HG02798 (cell line): ENCODE measurements at regions not wholly inside any gene's neighbourhood (a gene's known extent, or its start where the extent isn't known, plus 50 kb on each side); places are given as distances from the start of the nearest gene placed in this dataset.
"Not testable (repeated sequence)": the region's sequence is repeated elsewhere in the genome, so short reads cannot be mapped to it uniquely, and the experiment has no call there.

Experiments used
- ATAC-seq: cut with Tn5 transposase; IDR thresholded peaks from one replicate; pipeline ENCODE4 v1.9.1; 2021; ENCODE audit warnings: mild to moderate bottlenecking; ENCODE audit not compliant: unreplicated experiment, poor library complexity

DNA sequence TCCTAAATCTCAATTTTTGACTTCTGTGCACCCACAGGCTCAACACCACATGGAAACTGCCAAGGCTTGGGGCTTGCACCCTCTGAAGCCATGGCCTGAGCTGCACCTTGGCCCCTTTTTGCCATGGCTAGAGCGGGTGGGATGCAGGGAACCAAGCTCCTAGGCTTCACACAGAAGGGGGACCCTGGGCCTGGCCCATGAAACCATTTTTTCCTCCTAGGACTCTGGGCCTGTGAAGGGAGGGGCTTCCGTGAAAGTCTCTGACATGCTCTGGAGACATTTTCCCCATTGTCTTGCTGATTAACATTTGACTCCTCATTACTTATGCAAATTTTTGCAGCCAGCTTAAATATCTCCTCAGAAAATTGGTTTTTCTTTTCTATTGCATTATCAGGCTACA lies 190.9 kb downstream of the MBL2 start:
- not testable (repeated sequence) for ATAC-seq

DNA sequence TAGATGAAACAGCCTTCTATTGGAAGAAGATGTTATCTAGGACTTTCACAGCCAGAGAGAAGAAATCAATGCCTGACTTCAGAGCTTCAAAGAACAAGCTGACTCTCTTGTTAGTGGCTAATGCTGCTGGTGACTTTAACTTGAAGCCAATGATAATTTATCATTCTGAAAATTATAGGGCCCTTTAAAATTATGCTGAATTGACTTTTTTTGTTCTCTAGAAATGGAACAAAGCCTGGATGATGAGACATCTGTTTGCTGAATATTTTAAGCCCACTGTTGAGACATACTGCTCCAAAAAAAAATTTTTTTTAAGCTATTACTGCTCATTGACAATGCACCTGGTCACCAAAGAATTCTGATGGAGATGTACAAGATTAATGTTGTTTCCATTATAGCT lies 189.2 kb downstream of the MBL2 start:
- ATAC-seq, result no peak

DNA sequence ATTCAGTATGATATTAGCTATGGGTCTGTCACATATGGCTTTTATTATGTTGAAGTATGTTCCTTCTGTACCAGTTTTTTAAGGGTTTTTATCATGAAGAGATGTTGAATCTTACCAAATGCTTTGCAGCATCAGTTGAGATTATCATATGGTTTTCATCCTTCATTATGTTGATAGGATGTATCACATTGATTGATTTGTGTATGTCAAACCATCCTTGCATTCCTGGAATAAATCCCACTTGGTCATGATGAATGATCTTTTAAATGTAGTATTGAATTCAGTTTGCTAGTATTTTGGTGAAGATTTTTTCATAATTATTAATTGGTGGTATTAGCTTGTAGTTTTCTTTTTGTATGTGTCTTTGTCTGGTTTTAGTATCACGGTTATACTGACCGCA lies 185.9 kb downstream of the MBL2 start:
- no peak for ATAC-seq

DNA sequence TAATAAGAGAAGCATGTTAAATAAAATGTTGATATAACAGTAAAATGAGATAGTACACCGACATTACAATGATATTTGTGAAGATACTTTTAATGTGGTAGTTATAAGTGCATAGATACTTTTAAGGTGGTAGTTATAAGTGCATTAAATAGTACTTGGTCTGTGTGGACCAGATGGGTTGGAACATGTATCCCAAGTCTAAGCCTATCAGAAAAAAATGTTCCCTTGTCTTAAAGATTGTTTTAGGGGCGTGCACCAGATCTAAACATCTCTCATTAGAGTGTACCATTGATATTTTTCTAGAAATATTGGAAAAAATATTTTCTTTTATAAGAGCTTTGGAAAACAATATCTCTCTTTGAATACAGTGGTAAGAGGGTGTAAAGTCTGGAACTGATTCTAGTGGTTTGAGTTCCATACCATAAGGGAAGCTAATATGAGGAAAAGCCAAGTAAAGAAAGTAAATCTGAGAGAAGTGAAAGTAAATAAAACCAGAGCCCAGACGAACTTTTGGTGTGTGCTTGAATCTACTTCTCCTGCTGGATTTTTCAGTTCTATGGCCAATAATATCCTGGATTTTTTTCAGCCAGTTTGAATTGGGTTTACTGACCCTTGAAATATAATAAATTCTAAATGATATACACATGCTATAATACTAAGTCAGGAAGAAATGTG lies 175.3 kb downstream of the MBL2 start:
- ATAC-seq, result no peak

DNA sequence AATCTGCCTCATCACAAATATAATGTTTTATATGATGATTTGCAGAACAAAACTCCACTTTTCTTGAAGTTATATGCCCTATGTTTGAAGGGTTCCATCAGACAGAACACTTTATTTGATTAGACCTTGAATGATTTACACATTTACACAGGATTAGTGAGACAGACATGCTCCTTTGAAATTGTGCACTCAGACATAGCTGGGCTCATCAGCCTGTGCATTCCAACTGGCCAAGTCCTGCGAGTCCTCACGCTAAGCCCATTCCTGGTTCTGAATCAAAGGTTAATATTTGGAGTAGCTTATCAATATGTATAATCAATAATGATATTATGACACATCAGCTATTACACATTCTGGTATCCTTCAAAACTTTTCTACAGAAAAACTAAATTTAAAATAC lies 173.6 kb downstream of the MBL2 start:
- no peak for ATAC-seq

DNA sequence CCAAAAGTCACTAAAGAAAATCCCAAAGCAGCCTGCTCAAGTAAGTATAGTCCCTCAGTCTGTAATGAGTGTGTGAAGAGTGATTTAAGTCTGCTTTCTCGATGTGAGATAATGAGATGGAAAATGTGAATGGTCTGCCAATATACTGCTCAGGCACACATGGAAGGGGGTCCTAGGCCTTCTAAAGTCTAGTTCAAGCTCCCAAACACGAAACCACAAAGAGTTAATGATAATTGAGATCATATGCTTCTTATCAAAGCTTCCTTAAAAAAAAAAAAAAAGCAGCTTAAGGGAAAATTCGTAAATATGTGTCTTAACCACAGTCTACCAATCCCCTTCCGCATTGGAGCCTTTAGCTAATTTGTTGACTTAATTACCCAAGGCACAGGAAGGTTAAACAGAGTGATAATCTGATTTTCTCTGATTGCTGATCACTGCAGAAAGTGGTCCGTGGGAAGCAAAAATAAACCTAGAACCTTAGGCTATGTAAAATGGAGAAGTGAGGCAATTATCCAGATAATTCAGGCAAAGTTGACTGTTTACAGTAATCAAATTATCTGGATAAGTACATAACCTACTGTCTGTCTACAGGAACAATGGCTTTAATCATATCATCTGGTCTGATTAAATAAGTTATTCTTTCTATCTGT lies 172.9 kb downstream of the MBL2 start:
- no peak for ATAC-seq

DNA sequence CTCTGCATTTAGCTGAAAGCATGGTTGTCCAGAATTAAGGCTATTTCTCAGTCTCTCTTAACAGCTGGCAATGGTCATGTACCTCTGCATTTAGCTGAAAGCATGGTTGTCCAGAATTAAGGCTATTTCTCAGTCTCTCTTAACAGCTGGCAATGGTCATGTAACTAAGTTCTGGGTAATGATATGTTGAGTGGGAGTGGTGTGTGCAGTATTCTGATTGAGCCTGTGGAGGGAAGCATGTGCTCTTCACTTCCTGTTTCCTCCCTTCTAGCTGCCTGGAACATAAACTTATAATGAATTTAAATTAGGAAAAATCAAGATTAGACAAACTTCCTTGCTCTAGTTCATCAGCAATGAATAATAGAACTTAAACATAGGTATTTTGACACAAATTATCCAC lies 168.5 kb downstream of the MBL2 start:
- ATAC-seq, result not testable (repeated sequence)

DNA sequence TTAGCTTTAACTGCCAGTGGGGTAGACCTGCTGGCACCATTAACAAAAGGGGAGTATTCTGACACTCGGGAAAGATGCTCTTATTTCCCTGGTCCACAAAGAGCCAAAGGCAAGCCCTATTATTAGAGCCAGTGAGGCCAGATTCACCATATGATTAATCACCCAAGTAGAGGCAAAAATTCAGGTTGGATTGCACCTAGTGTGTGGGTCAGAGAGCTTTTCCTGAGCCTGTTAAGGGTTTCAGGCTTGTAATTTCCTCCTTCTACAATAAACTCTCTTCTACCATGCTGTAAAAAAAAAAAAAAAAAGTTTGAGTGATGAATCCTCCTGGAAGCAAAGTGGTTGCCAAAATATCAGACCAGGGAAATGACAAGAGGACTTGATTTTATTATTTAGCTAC lies 163.5 kb downstream of the MBL2 start:
- no peak for ATAC-seq

DNA sequence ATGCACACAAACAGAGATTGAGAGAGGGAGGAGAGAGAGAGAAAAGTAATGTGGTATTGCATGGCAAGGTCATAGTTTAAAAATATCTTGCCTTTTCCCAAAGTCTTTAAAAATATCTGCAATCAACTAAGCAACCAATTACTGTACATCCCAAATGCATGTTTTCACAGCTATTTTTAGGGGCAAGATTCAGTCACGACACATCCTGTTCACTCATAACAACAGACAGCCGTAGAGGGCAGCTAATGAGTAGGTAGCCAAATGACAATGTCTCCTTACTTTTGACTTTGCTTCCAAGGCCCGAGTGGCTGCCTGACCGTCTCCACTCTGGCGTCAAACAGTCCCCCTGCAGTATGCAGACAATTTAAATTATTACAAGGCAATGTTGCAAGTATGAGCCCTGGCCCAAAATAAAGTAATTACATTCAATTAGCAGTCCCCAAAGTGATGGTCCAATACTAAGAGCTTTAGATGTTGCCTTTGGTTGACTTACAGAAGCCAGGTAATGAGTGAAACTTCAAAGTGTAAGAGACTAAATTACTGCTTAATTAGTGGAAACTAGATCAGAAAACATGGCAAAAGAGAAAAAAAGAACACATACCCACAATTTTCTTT lies 162.9 kb downstream of the MBL2 start:
- ATAC-seq, result no peak

DNA sequence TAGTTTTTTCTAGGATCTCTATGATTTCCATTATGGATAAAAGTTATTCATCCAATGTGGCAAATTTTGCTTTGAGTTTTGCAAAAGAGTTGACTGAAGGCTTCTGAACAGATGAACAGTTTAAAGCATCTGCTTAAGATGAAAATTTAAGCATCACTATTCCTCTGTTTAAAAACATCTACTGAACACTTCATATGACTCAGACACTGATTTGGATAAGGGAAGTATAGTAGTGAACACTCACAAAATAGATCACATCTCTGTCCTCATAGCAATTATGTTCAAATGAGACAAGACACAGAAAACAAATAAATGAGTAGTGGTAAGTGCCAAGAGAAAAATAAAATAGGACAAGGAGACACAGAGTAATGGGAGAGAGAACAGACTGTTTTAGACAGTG lies 157.3 kb downstream of the MBL2 start:
- ATAC-seq, result no peak

DNA sequence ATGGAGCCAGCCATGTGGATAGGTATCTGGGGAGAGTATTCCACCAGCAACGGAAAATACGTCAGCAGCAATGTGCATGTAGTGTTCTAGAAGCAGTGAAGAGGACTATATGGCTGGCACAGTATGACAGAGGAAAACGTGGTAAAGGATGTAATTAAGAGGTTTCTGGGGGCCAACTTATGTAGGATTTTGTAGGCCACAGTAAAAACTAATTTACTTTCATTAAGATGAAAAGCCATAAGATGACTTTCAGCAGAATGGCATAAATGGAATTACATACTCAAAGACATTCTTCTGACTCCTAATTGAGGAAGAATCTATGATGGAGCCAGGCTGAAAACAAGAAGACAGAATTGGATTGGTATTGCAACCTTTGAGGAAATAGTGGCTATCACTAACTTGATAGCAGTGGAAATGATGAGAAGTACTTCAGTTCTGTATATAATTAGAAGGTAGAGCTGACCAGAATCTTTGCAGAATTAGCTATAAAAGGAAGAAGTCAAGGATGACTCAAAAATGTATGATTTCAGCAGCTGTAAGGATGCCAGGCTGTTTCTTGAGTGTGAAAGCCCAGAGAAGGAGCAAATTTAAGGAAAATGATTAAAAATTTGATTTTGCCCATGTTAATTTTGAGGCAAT lies 156.7 kb downstream of the MBL2 start:
- ATAC-seq, result no peak

DNA sequence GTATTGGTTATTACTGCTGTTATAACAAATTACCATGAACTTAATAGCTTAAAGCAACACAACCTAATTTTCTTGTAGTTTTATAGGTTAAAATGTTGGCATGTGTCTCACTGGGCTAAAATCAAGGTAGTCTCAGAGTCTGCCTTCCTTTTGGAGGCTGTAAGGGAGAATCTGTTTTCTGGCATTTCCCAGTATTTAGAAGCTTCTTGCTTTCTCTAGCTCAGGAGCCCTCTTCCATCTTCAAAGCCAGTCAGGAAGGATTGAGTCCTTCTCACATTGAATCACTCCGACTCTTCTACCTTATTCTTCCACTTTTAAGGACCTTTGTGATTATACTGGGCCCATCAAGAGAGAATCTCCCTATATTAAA lies 156.2 kb downstream of the MBL2 start:
- ATAC-seq, result no peak

DNA sequence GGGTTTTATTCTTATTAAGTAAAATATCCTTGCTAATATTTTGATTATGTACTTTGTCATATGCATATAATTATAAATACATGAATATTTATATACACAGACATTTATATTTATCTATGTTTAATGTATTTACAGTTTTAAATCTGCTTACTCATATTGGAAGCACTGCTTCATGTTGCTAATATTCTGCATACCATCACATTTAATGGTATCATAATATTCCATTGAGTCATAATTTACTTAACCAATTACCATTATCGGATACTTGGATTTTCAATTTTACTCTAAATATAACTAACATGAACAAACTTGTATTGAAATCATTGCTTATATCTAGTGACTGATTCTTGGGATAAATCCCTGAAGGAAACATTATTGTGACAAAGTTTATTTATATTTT lies 155.2 kb downstream of the MBL2 start:
- no peak for ATAC-seq

DNA sequence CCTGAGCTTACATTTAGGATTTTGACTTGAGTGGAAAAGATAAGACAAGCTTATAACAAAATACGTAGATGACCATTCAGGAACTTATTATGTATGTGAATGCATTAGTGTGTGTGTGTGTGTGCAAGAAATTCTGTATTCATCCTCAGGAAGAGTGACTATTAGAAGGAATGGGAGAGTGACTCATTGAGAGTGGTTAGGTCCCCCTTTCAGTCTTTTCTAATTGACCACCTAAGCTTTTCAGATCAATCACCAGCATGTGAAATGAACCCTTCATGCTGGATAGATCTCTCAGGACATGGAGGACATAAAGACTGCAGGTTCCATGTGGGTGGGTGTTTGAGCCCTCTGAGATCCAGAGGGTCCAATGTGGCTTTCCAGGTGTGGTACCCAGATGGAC lies 153.5 kb downstream of the MBL2 start:
- no peak for ATAC-seq

DNA sequence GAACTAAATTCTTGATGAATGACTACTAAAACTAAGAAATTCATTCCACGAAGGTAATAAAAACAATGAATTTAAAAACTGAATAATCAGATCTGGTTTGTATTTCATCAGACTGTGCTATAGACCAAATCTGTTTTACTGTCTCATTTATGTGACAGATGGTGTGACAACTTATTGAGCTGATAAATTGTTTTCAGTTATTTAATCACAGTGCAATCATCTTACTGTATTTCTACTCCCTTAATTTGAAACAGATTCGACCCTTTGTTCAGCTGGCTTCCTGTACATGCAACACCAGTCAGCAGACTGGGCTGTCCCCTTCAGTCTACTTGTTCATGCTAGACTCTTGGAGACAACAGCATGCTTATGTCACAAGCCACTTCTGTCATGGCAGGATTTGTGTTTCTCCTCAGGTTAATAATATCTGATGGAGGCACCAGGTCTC lies 150.9 kb downstream of the MBL2 start:
- ATAC-seq, result no peak

DNA sequence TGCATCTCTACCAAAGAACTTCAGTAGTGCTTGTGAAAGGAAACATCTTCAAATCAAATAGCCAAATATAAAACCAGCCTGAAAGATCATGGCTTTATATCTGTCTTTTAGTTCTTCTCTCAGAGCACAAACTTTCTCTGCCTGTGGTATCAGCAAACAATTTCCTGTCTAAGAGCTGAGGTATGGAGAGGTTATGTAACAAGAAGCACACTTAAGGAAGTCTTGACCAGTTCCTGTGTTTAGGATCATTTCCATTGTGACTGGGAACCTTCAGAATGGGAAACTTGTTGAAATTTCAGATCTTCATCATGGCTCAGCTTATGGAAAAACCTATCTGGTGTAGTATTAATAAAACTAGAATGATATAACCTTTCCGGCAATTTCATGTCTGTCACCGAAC lies 148.8 kb downstream of the MBL2 start:
- ATAC-seq, result no peak

DNA sequence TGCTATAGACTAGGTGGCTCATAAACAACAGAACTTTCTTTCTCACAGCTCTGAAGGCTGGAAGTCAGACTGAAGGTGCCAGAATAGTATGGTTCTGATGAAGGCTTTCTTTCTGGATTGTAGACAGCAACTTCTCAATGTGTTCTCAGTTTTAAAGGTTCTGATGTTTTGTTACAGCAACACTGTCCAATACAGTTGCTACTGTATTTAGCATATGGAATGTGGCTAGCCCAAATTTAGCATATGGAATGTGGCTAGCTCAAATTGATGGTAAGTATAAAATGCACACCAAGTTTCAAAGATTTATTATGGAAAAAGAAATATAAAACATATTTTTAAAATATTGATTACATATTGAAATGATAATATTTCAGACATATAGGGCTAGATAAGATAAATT lies 145.3 kb downstream of the MBL2 start:
- ATAC-seq, result no peak

DNA sequence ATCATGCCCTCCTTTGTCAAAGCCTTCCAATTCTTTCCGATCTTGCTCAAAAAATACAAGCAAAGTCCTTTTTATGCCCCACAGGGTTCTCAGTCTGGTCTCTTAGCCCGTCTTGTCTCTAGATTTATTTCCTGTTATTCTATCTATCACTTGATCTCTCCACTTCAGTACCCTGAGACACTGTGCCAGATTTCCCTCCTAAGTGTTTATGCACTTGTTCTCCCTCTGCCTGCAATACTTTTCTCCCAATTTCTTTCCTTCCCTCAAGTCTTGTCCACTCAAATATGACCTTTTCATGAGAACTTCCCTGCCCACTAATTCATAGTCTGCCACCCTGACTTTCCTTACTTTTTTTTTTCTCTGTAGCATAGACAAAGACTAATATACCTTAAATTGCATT lies 141.4 kb downstream of the MBL2 start:
- no peak for ATAC-seq

DNA sequence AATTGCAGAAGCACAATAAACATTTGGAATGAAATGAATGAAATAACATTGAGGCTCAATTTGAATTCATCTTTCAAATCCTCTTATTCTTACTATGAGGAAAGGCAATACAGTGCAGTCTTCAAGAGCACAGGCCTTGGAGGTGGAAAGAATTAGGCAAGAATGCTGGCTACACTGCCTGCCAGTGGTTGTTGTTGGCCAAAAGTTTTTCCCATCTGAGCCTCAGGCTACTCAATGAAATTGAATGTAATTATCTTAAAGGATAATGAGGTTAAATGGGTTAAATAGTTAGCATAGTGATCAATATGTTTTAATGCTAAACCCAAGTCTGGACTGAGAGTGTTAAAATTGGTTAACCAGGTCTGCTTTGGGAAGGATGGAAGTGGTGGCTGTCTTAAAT lies 140.9 kb downstream of the MBL2 start:
- ATAC-seq, result no peak

DNA sequence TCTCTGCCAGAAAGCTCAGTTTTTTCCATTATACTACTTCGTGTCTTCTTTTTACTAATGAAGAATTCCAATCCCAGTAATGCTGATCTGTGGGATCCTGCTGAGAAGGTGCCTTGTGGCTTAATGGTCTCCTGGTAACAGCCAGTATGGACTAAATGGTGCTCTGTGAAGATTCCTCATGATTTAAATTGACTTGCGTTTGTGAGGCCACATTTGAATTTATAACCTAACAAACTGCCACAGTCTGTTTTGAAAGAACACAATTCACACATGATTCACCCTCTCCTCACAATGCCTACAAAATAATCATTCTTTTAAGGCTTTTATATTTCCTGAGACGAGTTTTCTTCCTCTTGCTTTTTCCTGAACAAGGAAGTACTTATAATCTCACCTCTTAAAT lies 140.0 kb downstream of the MBL2 start:
- ATAC-seq, result no peak

DNA sequence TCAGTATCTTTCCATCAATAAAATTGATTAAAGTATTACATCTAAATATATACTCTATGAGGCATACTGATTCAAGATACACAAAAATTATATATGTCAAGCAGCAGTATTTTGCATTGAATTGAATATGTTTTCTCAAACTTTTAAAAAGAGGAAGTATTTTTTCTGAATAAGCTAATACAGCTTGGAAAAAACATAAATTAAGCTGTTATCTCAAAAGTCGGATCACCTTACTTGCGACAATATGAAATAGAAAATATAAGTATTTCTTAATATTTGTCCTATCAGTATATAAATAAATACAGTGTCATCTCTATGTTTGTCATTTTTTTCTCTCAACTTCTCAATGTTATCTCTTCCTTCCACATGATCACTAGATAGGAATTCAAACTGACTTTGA lies 139.3 kb downstream of the MBL2 start:
- no peak for ATAC-seq

DNA sequence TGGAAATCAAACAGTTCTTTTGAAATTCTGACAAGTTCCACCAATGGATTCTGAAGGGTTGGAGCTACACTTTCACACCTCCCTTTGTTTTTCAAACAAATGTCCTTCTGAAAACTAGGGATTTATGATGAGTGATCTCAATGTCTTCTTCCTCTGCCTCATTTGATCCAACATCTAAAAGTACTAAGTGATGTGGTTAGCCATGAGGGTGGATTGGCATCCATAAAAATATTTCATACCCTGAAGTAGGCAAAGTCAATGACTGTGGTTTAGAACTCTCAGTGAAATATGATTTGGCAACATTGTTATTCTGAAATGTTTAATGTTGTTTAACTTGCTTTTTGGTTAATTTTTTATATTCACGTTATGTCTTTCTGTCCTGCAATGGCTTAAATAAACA lies 136.9 kb downstream of the MBL2 start:
- no peak for ATAC-seq
